ENCODE measurements at regions not wholly inside any gene's neighbourhood (a gene's known extent, or its start where the extent isn't known, plus 50 kb on each side); places are given as distances from the start of the nearest gene placed in this dataset.
"Not testable (repeated sequence)": the region's sequence is repeated elsewhere in the genome, so short reads cannot be mapped to it uniquely, and the experiment has no call there.

- ATAC-seq (no peak), DNase-seq (no peak), FAIRE-seq (no peak)
- Histone ChIP-seq H3K4me3 (no peak overlapping the region), H3K4me1 (no peaks in the 10 kb centered on the region), H3K27ac (no peak overlapping the region), H3K27me3 (no peaks in the 10 kb centered on the region), H3K9me3 (no peaks in the 10 kb centered on the region), H3K36me3 (no peaks in the 10 kb centered on the region)
- WGBS, 2 donors: 81% methylated on average over 1 of the region's 1 CpG
- no peak for TF ChIP-seq CTCF (IDR thresholded peaks at IDR 0.05)
- intact Hi-C loops (cut with DNase I): no loop called here
These were observed 184.6 kb upstream of the ERBB4 start for GRCh38 chr2:212723226-212723625.

GRCh38 chr2:212722046-212722445, 183.4 kb upstream of the ERBB4 start:
- no peaks in the 10 kb centered on the region for H3K27me3 ChIP-seq
- 73 to 82% methylated on average over 1 of the region's 1 CpG for WGBS, 2 donors
- no peak for TF ChIP-seq CTCF (IDR thresholded peaks at IDR 0.05)
- FAIRE-seq (no peak), DNase-seq (no peak), ATAC-seq (no peak)
- no peak overlapping the region for H3K4me3 ChIP-seq
- intact Hi-C loops (cut with DNase I): no loop called here
- H3K4me1 ChIP-seq: no peaks in the 10 kb centered on the region
- no peak overlapping the region for H3K27ac ChIP-seq
- no peaks in the 10 kb centered on the region for H3K9me3 ChIP-seq
- no peaks in the 10 kb centered on the region for H3K36me3 ChIP-seq

- no peak overlapping the region for H3K4me3 ChIP-seq
- intact Hi-C loops (cut with DNase I): no loop called here
- H3K4me1 ChIP-seq: no peaks in the 10 kb centered on the region
- H3K9me3 ChIP-seq: no peaks in the 10 kb centered on the region
- no peak overlapping the region for H3K27ac ChIP-seq
- H3K36me3 ChIP-seq: no peaks in the 10 kb centered on the region
- DNase-seq: peak in 3 of 6 donors; percentile 11 to 72 (median 52)
- TF ChIP-seq CTCF (IDR thresholded peaks at IDR 0.05): no peak
- FAIRE-seq: no peak
- WGBS, 2 donors: 91 to 93% methylated on average over 34 to 38 of the region's 38 CpGs
- H3K27me3 ChIP-seq: no peaks in the 10 kb centered on the region
- no peak for ATAC-seq
These were observed 182.4 kb upstream of the ERBB4 start for GRCh38 chr2:212721026-212721451.

GRCh38 chr2:212715411-212715810, 176.8 kb upstream of the ERBB4 start:
- FAIRE-seq; DNase-seq; H3K27ac ChIP-seq; H3K36me3 ChIP-seq; intact Hi-C loops (cut with DNase I); ATAC-seq; H3K9me3 ChIP-seq; H3K27me3 ChIP-seq; H3K4me1 ChIP-seq; H3K4me3 ChIP-seq: not testable (repeated sequence)
- WGBS, 2 donors: 26 to 54% methylated on average over 1 of the region's 1 CpG

GRCh38 chr2:212713681-212714080, 175.1 kb upstream of the ERBB4 start:
- no peaks in the 10 kb centered on the region for H3K4me1 ChIP-seq
- H3K27me3 ChIP-seq: no peaks in the 10 kb centered on the region
- 8 to 12% methylated on average over 1 of the region's 1 CpG for WGBS, 2 donors
- no peak for TF ChIP-seq CTCF (IDR thresholded peaks at IDR 0.05)
- FAIRE-seq (no peak), ATAC-seq (no peak), DNase-seq (no peak)
- no peak overlapping the region for H3K4me3 ChIP-seq
- no peaks in the 10 kb centered on the region for H3K36me3 ChIP-seq
- no peak overlapping the region for H3K27ac ChIP-seq
- intact Hi-C loops (cut with DNase I): no loop called here
- H3K9me3 ChIP-seq: no peaks in the 10 kb centered on the region

GRCh38 chr2:212712991-212713390, 174.4 kb upstream of the ERBB4 start:
- intact Hi-C loops (cut with DNase I): no loop called here
- 67 to 68% methylated on average over 1 of the region's 1 CpG for WGBS, 2 donors
- FAIRE-seq (no peak), ATAC-seq (no peak), DNase-seq (no peak)
- Histone ChIP-seq H3K27ac (no peak overlapping the region), H3K4me3 (no peak overlapping the region), H3K4me1 (no peaks in the 10 kb centered on the region), H3K36me3 (no peaks in the 10 kb centered on the region), H3K9me3 (no peaks in the 10 kb centered on the region), H3K27me3 (no peaks in the 10 kb centered on the region)
- TF ChIP-seq CTCF (IDR thresholded peaks at IDR 0.05): no peak
